Spleen (tissue), 11 donors: ENCODE measurements at regions not wholly inside any gene's neighbourhood (a gene's known extent, or its start where the extent isn't known, plus 50 kb on each side); places are given as distances from the start of the nearest gene placed in this dataset.

Source experiments
- DNase-seq: peaks from one replicate; pipeline ENCODE4 v3.0.0-alpha.2; 2020
- H3K27ac ChIP-seq, 8 donors: fragments of 200-600 bp; sonication (generic) in 7 of 8; 1 replicate in 4 of 8; 2 replicates in 4 of 8; pipeline versions ENCODE4 v1.5.0 to v1.8.0; 2016 to 2021; ENCODE audit warnings: inconsistent platforms in 4 of 8, mild to moderate bottlenecking in 4 of 8, moderate library complexity in 1 of 8
- H3K27me3 ChIP-seq, 7 donors: fragments of 200-600 bp; sonication (generic) in 6 of 7; replicated peaks in 1 of 7; 1 replicate in 4 of 7; 2 replicates in 3 of 7; pipeline versions ENCODE4 v1.5.0 to v1.8.0; 2016 to 2021; ENCODE audit warnings: inconsistent platforms in 3 of 7, mild to moderate bottlenecking in 1 of 7
- H3K36me3 ChIP-seq, 6 donors: fragments of 200-600 bp; sonication (generic) in 5 of 6; 1 replicate in 4 of 6; 2 replicates in 2 of 6; pipeline versions ENCODE4 v1.5.0 to v1.8.0; 2016 to 2021; ENCODE audit warnings: inconsistent platforms in 2 of 6
- H3K4me1 ChIP-seq, 6 donors: fragments of 200-600 bp; sonication (generic) in 5 of 6; 1 replicate in 3 of 6; 2 replicates in 3 of 6; pipeline versions ENCODE4 v1.5.0 to v1.8.0; 2016 to 2021; ENCODE audit warnings: inconsistent platforms in 3 of 6
- H3K4me3 ChIP-seq, 8 donors: fragments of 200-600 bp; sonication (generic) in 7 of 8; 1 replicate in 4 of 8; 2 replicates in 4 of 8; pipeline versions ENCODE4 v1.5.0 to v1.8.0; 2016 to 2021; ENCODE audit warnings: inconsistent platforms in 4 of 8, mild to moderate bottlenecking in 4 of 8, moderate library complexity in 2 of 8
- H3K9me3 ChIP-seq, 8 donors: fragments of 200-600 bp; sonication (generic) in 7 of 8; 1 replicate in 4 of 8; 2 replicates in 4 of 8; pipeline versions ENCODE4 v1.5.0 to v1.8.0; 2016 to 2021; ENCODE audit warnings: inconsistent platforms in 4 of 8
- POLR2A ChIP-seq, 3 donors: fragments of 450-650 bp; IDR thresholded peaks; one replicate each; pipeline ENCODE4 v1.5.1; 2017; ENCODE audit warnings: antibody characterized with exemption in 3 of 3, mild to moderate bottlenecking in 1 of 3
- POLR2AphosphoS5 ChIP-seq, 3 donors: sonication (generic); formaldehyde crosslinking; IDR thresholded peaks; one replicate each; pipeline ENCODE4 v1.5.1; 2017; ENCODE audit warnings: antibody characterized with exemption in 3 of 3
- WGBS, 5 donors: extraction: QIAGEN DNeasy Blood & Tissue Kit in 3 of 5; methylation state at CpG; one replicate each; pipeline versions ENCODE4 v1.1.5 to v1.1.7; 2013 to 2018; 5-methylcytosine and 5-hydroxymethylcytosine counted together
- intact Hi-C: fragments of 100-400 bp; cut with DNase I; formaldehyde crosslinking; loops from one replicate; pipeline ENCODE4 v1.15.0; 2023; ENCODE audit warnings: low total_unique reads
- TF ChIP-seq, protein P1 (sequence below), 11 experiments: fragments of 200-600 bp in 7 of 11; fragments of 450-650 bp in 4 of 11; sonication (generic) in 4 of 11; IDR thresholded peaks in 8 of 11; conservative IDR thresholded peaks in 3 of 11; 1 replicate in 7 of 11; 2 replicates in 4 of 11; pipeline versions ENCODE4 v1.4.0 to v1.8.0; 2016 to 2021; ENCODE audit warnings: antibody characterized with exemption in 11 of 11, inconsistent platforms in 4 of 11, mild to moderate bottlenecking in 1 of 11
- donor health status: healthy with polysubstance abuse.
- donor health status: DM: no; HTN: no; CAD: no; lungs with moderate emphysema.
- donor health status: DM: no; HTN: no; CAD: no.
- donor health status: Bipolar disorder and iron deficiency.
- donor health status: healthy.
- donor health status: DM: no; HTN: no; CAD: no.
- donor health status: DM: yes; HTN: yes; CAD: no.

GRCh38 chr5:136772491-136772890 is 407.1 kb upstream of the TRPC7 start:
- DNase-seq, result no peak
- 41 to 85% (median 55%) methylated on average over 1 of the region's 1 CpG for WGBS, 5 donors
- no peaks in the 10 kb centered on the region for H3K27me3 ChIP-seq

GRCh38 chr5:136769900-136770684 is 404.7 kb upstream of the TRPC7 start:
- no peaks in the 10 kb centered on the region for H3K4me1 ChIP-seq
- no peak overlapping the region for H3K4me3 ChIP-seq
- no peaks in the 10 kb centered on the region for H3K36me3 ChIP-seq
- TF ChIP-seq, protein P1, sequence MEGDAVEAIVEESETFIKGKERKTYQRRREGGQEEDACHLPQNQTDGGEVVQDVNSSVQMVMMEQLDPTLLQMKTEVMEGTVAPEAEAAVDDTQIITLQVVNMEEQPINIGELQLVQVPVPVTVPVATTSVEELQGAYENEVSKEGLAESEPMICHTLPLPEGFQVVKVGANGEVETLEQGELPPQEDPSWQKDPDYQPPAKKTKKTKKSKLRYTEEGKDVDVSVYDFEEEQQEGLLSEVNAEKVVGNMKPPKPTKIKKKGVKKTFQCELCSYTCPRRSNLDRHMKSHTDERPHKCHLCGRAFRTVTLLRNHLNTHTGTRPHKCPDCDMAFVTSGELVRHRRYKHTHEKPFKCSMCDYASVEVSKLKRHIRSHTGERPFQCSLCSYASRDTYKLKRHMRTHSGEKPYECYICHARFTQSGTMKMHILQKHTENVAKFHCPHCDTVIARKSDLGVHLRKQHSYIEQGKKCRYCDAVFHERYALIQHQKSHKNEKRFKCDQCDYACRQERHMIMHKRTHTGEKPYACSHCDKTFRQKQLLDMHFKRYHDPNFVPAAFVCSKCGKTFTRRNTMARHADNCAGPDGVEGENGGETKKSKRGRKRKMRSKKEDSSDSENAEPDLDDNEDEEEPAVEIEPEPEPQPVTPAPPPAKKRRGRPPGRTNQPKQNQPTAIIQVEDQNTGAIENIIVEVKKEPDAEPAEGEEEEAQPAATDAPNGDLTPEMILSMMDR (IDR thresholded peaks at IDR 0.05 in 8 of 11, conservative IDR thresholded peaks at IDR 0.05 in 3 of 11), result peak in 10 of 11 experiments; percentile 25 to 68 (median 59)
- TF ChIP-seq POLR2A (IDR thresholded peaks at IDR 0.05), result no peak
- H3K27me3 ChIP-seq, result no peaks in the 10 kb centered on the region
- DNase-seq, result no peak
- intact Hi-C loops, result loop anchor here (5.0 kb wide), 1 partner anchor 523 kb away; no protein-coding TSS in a partner anchor
- H3K27ac ChIP-seq, result no peak overlapping the region
- H3K9me3 ChIP-seq, result no peaks in the 10 kb centered on the region
- 33 to 41% (median 36%) methylated on average over 11 of the region's 11 CpGs for WGBS, 5 donors

More at GRCh38 chr5:136772491-136772890, 407.1 kb upstream of the TRPC7 start:
- intact Hi-C loops, result no loop called here
- Histone ChIP-seq H3K36me3 (no peaks in the 10 kb centered on the region), H3K27ac (no peak overlapping the region), H3K4me1 (no peaks in the 10 kb centered on the region), H3K4me3 (no peak overlapping the region), H3K9me3 (peaks cover 0 to 11% (median 0%) of the 10 kb centered on the region in 8 donors)
- TF ChIP-seq POLR2AphosphoS5 (IDR thresholded peaks at IDR 0.05) (no peak), POLR2A (IDR thresholded peaks at IDR 0.05) (no peak)
- TF ChIP-seq, protein P1 (IDR thresholded peaks at IDR 0.05 in 8 of 11, conservative IDR thresholded peaks at IDR 0.05 in 3 of 11), result no peak

- Histone ChIP-seq H3K4me1 (no peaks in the 10 kb centered on the region), H3K9me3 (no peaks in the 10 kb centered on the region), H3K27me3 (no peaks in the 10 kb centered on the region), H3K4me3 (no peak overlapping the region), H3K36me3 (no peaks in the 10 kb centered on the region), H3K27ac (no peak overlapping the region)
- WGBS, 5 donors, result 50 to 64% (median 58%) methylated on average over 1 to 4 of the region's 4 CpGs
- TF ChIP-seq, protein P1 (IDR thresholded peaks at IDR 0.05 in 8 of 11, conservative IDR thresholded peaks at IDR 0.05 in 3 of 11), result no peak
- TF ChIP-seq POLR2AphosphoS5 (IDR thresholded peaks at IDR 0.05) (no peak), POLR2A (IDR thresholded peaks at IDR 0.05) (no peak)
- DNase-seq, result no peak
- intact Hi-C loops, result loop anchor here (5.0 kb wide), 1 partner anchor 522 kb away; no protein-coding TSS in a partner anchor
Measured at GRCh38 chr5:136769093-136769492, 403.7 kb upstream of the TRPC7 start.

GRCh38 chr5:136768457-136768856 is 403.1 kb upstream of the TRPC7 start:
- H3K36me3 ChIP-seq, result no peaks in the 10 kb centered on the region
- WGBS, 5 donors, result 56 to 81% (median 69%) methylated on average over 4 of the region's 4 CpGs
- TF ChIP-seq POLR2A (IDR thresholded peaks at IDR 0.05) (no peak), POLR2AphosphoS5 (IDR thresholded peaks at IDR 0.05) (no peak)
- TF ChIP-seq, protein P1 (IDR thresholded peaks at IDR 0.05 in 8 of 11, conservative IDR thresholded peaks at IDR 0.05 in 3 of 11), result no peak
- no peak for DNase-seq
- H3K4me1 ChIP-seq, result no peaks in the 10 kb centered on the region
- intact Hi-C loops, result loop anchor here (5.0 kb wide), 1 partner anchor 521 kb away; no protein-coding TSS in a partner anchor
- H3K4me3 ChIP-seq, result no peak overlapping the region
- no peaks in the 10 kb centered on the region for H3K27me3 ChIP-seq
- H3K9me3 ChIP-seq, result no peaks in the 10 kb centered on the region
- H3K27ac ChIP-seq, result no peak overlapping the region
